SU-DHL-6 (cell line): ENCODE measurements at regions not wholly inside any gene's neighbourhood (a gene's known extent, or its start where the extent isn't known, plus 50 kb on each side); places are given as distances from the start of the nearest gene placed in this dataset.

ENCODE experiments used
- H2AFZ ChIP-seq: fragments of 200-600 bp; sonication (generic); 2 replicates; pipeline ENCODE4 v1.6.1; 2014; ENCODE audit warnings: low read depth, mild to moderate bottlenecking, moderate library complexity, mixed read lengths, antibody characterized with exemption, low read length; ENCODE audit not compliant: severe bottlenecking
- H3F3A ChIP-seq: fragments of 200-600 bp; shearing (Covaris generic); 2 replicates; pipeline ENCODE4 v1.6.0; 2016; ENCODE audit warnings: antibody characterized with exemption, mild to moderate bottlenecking; ENCODE audit not compliant: insufficient read depth
- H3K27ac ChIP-seq: fragments of 200-600 bp; sonication (generic); 2 replicates; pipeline ENCODE4 v1.5.1; 2016; ENCODE audit warnings: low read depth, mild to moderate bottlenecking, low read length, moderate library complexity, mixed read lengths
- H3K27me3 ChIP-seq: fragments of 200-600 bp; sonication (generic), shearing (Covaris generic); 2 replicates; pipeline ENCODE4 v1.6.0; 2014; ENCODE audit warnings: mild to moderate bottlenecking, low read length
- H3K36me3 ChIP-seq: fragments of 200-600 bp; sonication (generic); 2 replicates; pipeline ENCODE4 v1.6.1; 2014; ENCODE audit warnings: mild to moderate bottlenecking, low read length, mixed read lengths
- H3K4me2 ChIP-seq: fragments of 300-600, 200-600 bp; shearing (Covaris generic), sonication (generic); 2 replicates; pipeline ENCODE4 v1.6.0; 2014; ENCODE audit warnings: low read length, low read depth, mild to moderate bottlenecking; ENCODE audit not compliant: poor library complexity, severe bottlenecking
- H3K4me3 ChIP-seq: fragments of 200-600 bp; sonication (generic); 2 replicates; pipeline ENCODE4 v1.5.1; 2014; ENCODE audit warnings: antibody characterized with exemption, low read length, mild to moderate bottlenecking, mixed read lengths; ENCODE audit not compliant: insufficient read depth, poor library complexity, severe bottlenecking
- H3K79me2 ChIP-seq: fragments of 200-600 bp; sonication (generic); 2 replicates; pipeline ENCODE4 v1.6.1; 2014; ENCODE audit warnings: mild to moderate bottlenecking, low read length, moderate library complexity; ENCODE audit not compliant: insufficient read depth
- H3K9ac ChIP-seq: fragments of 200-600 bp; sonication (generic); 2 replicates; pipeline ENCODE4 v1.7.0; 2014; ENCODE audit warnings: mild to moderate bottlenecking, low read length
- H3K9me2 ChIP-seq: fragments of 200-600 bp; sonication (generic); replicated peaks from 2 replicates; pipeline ENCODE4 v1.6.1; 2014; ENCODE audit warnings: low read length; ENCODE audit not compliant: insufficient read depth
- H3K9me3 ChIP-seq: fragments of 200-600 bp; sonication (generic); 2 replicates; pipeline ENCODE4 v1.6.1; 2014; ENCODE audit warnings: low read length, mixed read lengths; ENCODE audit not compliant: insufficient read depth
- H4K20me1 ChIP-seq: fragments of 200-600 bp; sonication (generic); 2 replicates; pipeline ENCODE4 v1.6.1; 2014; ENCODE audit warnings: low read depth, mild to moderate bottlenecking, antibody characterized with exemption, low read length, moderate library complexity, mixed read lengths
- EZH2phosphoT487 ChIP-seq: fragments of 200-600 bp; sonication (generic), shearing (Covaris generic); conservative IDR thresholded peaks from 2 replicates; pipeline ENCODE4 v1.6.1; 2018; ENCODE audit warnings: mild to moderate bottlenecking, antibody characterized with exemption, low read length, moderate library complexity, mixed read lengths
- TF ChIP-seq, protein P1 (sequence below): fragments of 200-600 bp; sonication (generic); IDR thresholded peaks from one replicate; pipeline ENCODE4 v1.5.1; 2017; ENCODE audit warnings: antibody characterized with exemption, mild to moderate bottlenecking, low read length, moderate library complexity; ENCODE audit not compliant: insufficient read depth, poor library complexity, severe bottlenecking

DNA sequence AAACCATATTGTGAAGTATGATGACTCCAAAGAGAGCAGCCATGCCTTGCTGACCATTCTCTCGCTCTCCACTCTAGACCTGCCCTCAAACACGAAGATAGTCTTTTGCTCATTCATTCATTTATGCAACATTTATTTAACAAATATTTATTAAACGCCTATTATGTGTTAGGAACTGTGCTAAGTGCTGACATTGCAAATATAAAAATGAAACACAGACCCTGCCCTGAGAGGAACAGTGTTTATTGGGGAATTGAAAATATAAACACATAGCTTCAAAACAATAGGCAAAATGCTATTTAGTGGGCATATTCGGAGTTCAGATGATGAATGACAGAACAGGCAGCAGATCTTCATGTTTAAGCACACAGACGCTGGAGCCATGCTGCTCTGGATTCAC is 213.6 kb downstream of the NUF2 start:
- no peaks in the 10 kb centered on the region for H3K27me3 ChIP-seq
- no peak overlapping the region for H3K27ac ChIP-seq
- no peaks in the 10 kb centered on the region for H3K36me3 ChIP-seq
- no peaks in the 10 kb centered on the region for H3K9me2 ChIP-seq
- no peak for TF ChIP-seq EZH2phosphoT487
- TF ChIP-seq, protein P1, sequence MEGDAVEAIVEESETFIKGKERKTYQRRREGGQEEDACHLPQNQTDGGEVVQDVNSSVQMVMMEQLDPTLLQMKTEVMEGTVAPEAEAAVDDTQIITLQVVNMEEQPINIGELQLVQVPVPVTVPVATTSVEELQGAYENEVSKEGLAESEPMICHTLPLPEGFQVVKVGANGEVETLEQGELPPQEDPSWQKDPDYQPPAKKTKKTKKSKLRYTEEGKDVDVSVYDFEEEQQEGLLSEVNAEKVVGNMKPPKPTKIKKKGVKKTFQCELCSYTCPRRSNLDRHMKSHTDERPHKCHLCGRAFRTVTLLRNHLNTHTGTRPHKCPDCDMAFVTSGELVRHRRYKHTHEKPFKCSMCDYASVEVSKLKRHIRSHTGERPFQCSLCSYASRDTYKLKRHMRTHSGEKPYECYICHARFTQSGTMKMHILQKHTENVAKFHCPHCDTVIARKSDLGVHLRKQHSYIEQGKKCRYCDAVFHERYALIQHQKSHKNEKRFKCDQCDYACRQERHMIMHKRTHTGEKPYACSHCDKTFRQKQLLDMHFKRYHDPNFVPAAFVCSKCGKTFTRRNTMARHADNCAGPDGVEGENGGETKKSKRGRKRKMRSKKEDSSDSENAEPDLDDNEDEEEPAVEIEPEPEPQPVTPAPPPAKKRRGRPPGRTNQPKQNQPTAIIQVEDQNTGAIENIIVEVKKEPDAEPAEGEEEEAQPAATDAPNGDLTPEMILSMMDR = no peak
- H2AFZ ChIP-seq = no peak overlapping the region
- no peak overlapping the region for H3K4me3 ChIP-seq
- H3K9ac ChIP-seq = no peak overlapping the region
- no peaks in the 10 kb centered on the region for H3K79me2 ChIP-seq
- H3K9me3 ChIP-seq = no peaks in the 10 kb centered on the region
- no peaks in the 10 kb centered on the region for H3F3A ChIP-seq
- no peaks in the 10 kb centered on the region for H4K20me1 ChIP-seq
- H3K4me2 ChIP-seq = no peak overlapping the region

DNA sequence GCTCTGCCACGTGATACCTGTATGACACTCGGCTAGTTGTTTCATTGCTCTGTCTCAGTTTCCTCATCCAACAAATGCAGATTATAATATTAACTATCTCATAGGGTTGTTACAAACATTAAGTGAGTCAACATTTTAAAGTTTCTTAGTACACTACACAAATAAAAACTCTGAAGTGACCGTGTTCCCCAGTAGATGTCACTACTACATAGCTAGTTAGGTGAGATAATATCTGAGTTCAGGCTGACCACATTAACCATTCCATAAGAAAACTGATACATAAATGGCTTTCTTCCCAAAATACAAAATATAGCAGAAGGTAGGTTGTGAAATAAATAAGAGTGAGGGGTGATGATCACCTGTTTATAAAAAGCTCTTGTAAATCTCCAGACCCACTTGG is 214.1 kb downstream of the NUF2 start:
- no peaks in the 10 kb centered on the region for H4K20me1 ChIP-seq
- H3K27ac ChIP-seq = no peak overlapping the region
- no peak overlapping the region for H3K9ac ChIP-seq
- no peak overlapping the region for H3K4me3 ChIP-seq
- TF ChIP-seq EZH2phosphoT487 = no peak
- TF ChIP-seq, protein P1 = peak; percentile 19
- no peaks in the 10 kb centered on the region for H3K36me3 ChIP-seq
- H3K9me2 ChIP-seq = no peaks in the 10 kb centered on the region
- H3K4me2 ChIP-seq = no peak overlapping the region
- H3F3A ChIP-seq = no peaks in the 10 kb centered on the region
- H2AFZ ChIP-seq = no peak overlapping the region
- no peaks in the 10 kb centered on the region for H3K79me2 ChIP-seq
- H3K27me3 ChIP-seq = no peaks in the 10 kb centered on the region
- no peaks in the 10 kb centered on the region for H3K9me3 ChIP-seq

DNA sequence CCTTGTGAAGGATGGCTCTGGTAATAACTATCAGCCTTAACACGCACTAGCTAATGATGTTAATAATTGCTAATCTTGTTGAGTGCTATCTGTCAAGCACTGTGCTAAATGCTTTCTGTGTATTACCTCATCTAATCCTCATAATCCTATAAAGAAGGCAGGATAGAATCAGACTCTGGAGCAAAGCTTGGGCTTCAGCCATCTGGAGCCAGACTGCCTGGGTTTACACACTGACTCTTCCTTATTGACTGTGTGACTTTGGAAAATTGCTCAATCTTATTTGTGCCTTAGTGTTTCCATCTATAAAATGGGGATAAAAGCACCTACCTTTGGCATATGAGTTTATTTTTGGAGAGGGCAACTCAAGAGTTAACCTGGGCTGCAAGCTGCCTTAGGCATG is 216.1 kb downstream of the NUF2 start:
- H3K27ac ChIP-seq = no peak overlapping the region
- H3K9me2 ChIP-seq = no peaks in the 10 kb centered on the region
- H3K27me3 ChIP-seq = no peaks in the 10 kb centered on the region
- H3K4me2 ChIP-seq = no peak overlapping the region
- H3K4me3 ChIP-seq = no peak overlapping the region
- H3K9ac ChIP-seq = no peak overlapping the region
- no peak for TF ChIP-seq EZH2phosphoT487
- TF ChIP-seq, protein P1 = no peak
- no peaks in the 10 kb centered on the region for H3K36me3 ChIP-seq
- no peaks in the 10 kb centered on the region for H3K79me2 ChIP-seq
- H3K9me3 ChIP-seq = no peaks in the 10 kb centered on the region
- no peak overlapping the region for H2AFZ ChIP-seq
- H4K20me1 ChIP-seq = no peaks in the 10 kb centered on the region
- H3F3A ChIP-seq = no peaks in the 10 kb centered on the region

DNA sequence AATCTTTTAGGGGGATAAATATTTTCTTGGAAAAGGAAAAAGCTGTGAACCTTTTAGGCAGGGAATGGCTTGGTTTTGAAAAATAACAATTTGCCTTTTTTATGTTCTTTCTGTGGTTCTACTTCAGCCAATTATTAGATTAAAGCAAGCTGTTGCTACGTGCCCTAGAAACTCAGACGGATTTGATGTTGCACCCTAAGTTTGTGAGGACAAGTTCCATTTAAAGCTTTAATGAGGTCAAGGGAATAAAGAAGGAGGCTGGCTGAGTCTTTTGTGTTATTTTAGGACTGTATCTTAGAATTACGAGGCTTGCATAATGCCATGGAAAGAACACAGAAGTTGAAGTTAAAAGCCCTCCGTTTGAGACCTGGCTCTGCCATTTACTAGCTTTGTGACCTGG is 216.9 kb downstream of the NUF2 start:
- Histone ChIP-seq H3K9me2 (no peaks in the 10 kb centered on the region), H2AFZ (no peak overlapping the region), H3K9me3 (no peaks in the 10 kb centered on the region), H3K4me3 (no peak overlapping the region), H3K79me2 (no peaks in the 10 kb centered on the region), H3K27me3 (no peaks in the 10 kb centered on the region), H3K36me3 (no peaks in the 10 kb centered on the region), H3F3A (no peaks in the 10 kb centered on the region), H3K9ac (no peak overlapping the region), H3K27ac (no peak overlapping the region), H4K20me1 (no peaks in the 10 kb centered on the region), H3K4me2 (no peak overlapping the region)
- TF ChIP-seq, protein P1 = no peak
- no peak for TF ChIP-seq EZH2phosphoT487
